HepG2 (cell line): ENCODE measurements at regions not wholly inside any gene's neighbourhood (a gene's known extent, or its start where the extent isn't known, plus 50 kb on each side); places are given as distances from the start of the nearest gene placed in this dataset.
A peak's percentile ranks its signal among the peaks of the same experiment; 100 is the strongest.

Experiments
- AGO2 ChIP-seq: fragments of 200-400 bp; formaldehyde crosslinking; optimal IDR thresholded peaks from 2 replicates; pipeline ENCODE3; 2017; ENCODE audit warnings: mild to moderate bottlenecking, low read depth, low read length, moderate library complexity
- DNMT3B ChIP-seq: conservative IDR thresholded peaks from 2 replicates; pipeline ENCODE4 v1.6.1; 2016; ENCODE audit warnings: missing biosample characterization, control low read depth
- DPF2 ChIP-seq: sonication (generic); formaldehyde crosslinking; IDR thresholded peaks from 2 replicates; pipeline ENCODE4 v1.4.0; 2020; ENCODE audit warnings: mild to moderate bottlenecking, low read depth, missing genetic modification reagents, borderline replicate concordance
- FOSL2 ChIP-seq: sonication (generic); formaldehyde crosslinking; IDR thresholded peaks from 2 replicates; pipeline ENCODE4 v1.4.0; 2020; ENCODE audit warnings: missing genetic modification reagents
- HES4 ChIP-seq: sonication (generic); formaldehyde crosslinking; IDR thresholded peaks from 2 replicates; pipeline ENCODE4 v1.9.0; 2021; ENCODE audit warnings: mild to moderate bottlenecking, missing genetic modification reagents, borderline replicate concordance
- NPAS2 ChIP-seq: sonication (generic); formaldehyde crosslinking; IDR thresholded peaks from 2 replicates; pipeline ENCODE4 v1.8.0; 2022; ENCODE audit warnings: mild to moderate bottlenecking, missing genetic modification reagents, borderline replicate concordance
- PRMT3 ChIP-seq: sonication (generic); formaldehyde crosslinking; IDR thresholded peaks from 2 replicates; pipeline ENCODE4 v1.8.1; 2022; ENCODE audit warnings: low read depth, mild to moderate bottlenecking, moderate library complexity, missing genetic modification reagents, borderline replicate concordance
- RORA ChIP-seq: sonication (generic); formaldehyde crosslinking; IDR thresholded peaks from 2 replicates; pipeline ENCODE4 v1.5.0; 2020; ENCODE audit warnings: mild to moderate bottlenecking, missing genetic modification reagents, moderate library complexity
- RXRA ChIP-seq: sonication (generic); formaldehyde crosslinking; IDR thresholded peaks from 2 replicates; pipeline ENCODE4 v1.5.1; 2020; ENCODE audit warnings: missing genetic modification reagents
- SKI ChIP-seq: fragments of 450-650 bp; IDR thresholded peaks from one replicate; pipeline ENCODE4 v1.6.1; 2018; ENCODE audit warnings: mild to moderate bottlenecking; ENCODE audit not compliant: partially characterized antibody
- ZNF432 ChIP-seq: sonication (generic); formaldehyde crosslinking; IDR thresholded peaks from 2 replicates; pipeline ENCODE4 v1.5.0; 2020; ENCODE audit warnings: missing genetic modification reagents, mild to moderate bottlenecking, borderline replicate concordance
- ZNF674 ChIP-seq: sonication (generic); formaldehyde crosslinking; IDR thresholded peaks from 2 replicates; pipeline ENCODE4 v1.5.0; 2020; ENCODE audit warnings: low read depth, mild to moderate bottlenecking, missing genetic modification reagents
- ZNF710 ChIP-seq: sonication (generic); formaldehyde crosslinking; IDR thresholded peaks from 2 replicates; pipeline ENCODE4 v1.5.0; 2020; ENCODE audit warnings: mild to moderate bottlenecking, missing genetic modification reagents, borderline replicate concordance
- ZNF775 ChIP-seq: sonication (generic); formaldehyde crosslinking; IDR thresholded peaks from 2 replicates; pipeline ENCODE4 v1.4.0; 2020; ENCODE audit warnings: missing genetic modification reagents, mild to moderate bottlenecking, moderate library complexity, borderline replicate concordance
- ZNF777 ChIP-seq: sonication (generic); formaldehyde crosslinking; IDR thresholded peaks from 2 replicates; pipeline ENCODE4 v1.4.0; 2020; ENCODE audit warnings: missing genetic modification reagents
- ZNF879 ChIP-seq: sonication (generic); formaldehyde crosslinking; IDR thresholded peaks from 2 replicates; pipeline ENCODE4 v1.8.1; 2023; ENCODE audit warnings: missing genetic modification reagents
- TF ChIP-seq, protein P1 (sequence below): sonication (generic); formaldehyde crosslinking; conservative IDR thresholded peaks from 2 replicates; pipeline ENCODE4 v1.4.0; 2020; ENCODE audit warnings: missing genetic modification reagents
- TF ChIP-seq, protein P2 (sequence below): sonication (generic); formaldehyde crosslinking; IDR thresholded peaks from 2 replicates; pipeline ENCODE4 v1.9.0; 2021; ENCODE audit warnings: mild to moderate bottlenecking, missing genetic modification reagents

DNA sequence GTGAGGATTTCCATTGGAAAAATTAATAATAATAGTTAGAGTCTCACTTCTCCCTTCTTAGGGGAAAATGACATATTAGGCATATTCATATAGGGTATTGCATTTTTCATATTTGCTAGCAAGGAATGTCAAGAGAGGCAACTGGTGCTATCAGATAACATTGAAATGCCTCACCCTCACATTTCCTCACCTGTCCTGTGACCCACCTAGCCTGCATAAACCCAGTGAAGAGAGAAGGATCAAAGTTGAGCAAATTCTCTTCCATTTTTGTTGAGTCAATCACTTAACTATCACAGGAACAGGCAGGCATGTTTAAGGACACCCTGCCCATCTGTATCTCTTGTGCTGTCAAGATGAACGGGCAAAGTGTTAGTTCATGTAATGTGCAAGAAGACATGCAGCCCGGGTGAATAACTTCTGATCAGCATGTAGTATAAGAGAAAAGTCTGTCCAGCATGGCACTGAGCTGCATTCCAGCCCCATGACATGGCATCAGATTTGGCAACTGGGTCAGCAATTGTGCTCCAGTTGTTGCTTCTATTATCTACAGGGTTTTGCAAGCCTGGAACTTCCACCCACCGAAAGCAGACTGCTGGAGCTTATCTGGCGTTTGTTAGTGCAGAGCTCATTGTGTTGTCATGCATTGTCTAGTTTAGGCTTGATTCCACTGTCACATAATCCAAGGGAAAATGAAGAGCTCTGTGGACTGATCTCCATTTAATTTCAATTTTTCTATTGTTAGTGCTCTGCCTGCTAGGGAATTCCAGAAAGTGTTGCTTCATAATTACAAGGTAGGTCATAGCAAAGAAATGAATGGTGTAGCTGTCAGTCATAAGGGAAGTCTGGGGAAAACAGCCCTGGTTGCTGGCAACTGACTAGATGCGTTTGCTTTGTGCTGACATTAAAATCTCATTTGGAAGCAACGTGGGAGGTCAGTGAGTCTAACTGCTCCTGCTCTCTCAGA, 138.4 kb upstream of the TNFAIP3 start (continued):
- TF ChIP-seq DPF2 (CRISPR knock-in tag): peak; percentile 57; the same call in 1 of the 2 replicates
- TF ChIP-seq ZNF879 (CRISPR knock-in tag): no peak
- TF ChIP-seq ZNF777 (CRISPR knock-in tag): no peak
- no peak for TF ChIP-seq AGO2
- peak; percentile 55; the same call in 1 of the 2 replicates for TF ChIP-seq RXRA (CRISPR knock-in tag)
- TF ChIP-seq PRMT3: no peak
- TF ChIP-seq, protein P1, sequence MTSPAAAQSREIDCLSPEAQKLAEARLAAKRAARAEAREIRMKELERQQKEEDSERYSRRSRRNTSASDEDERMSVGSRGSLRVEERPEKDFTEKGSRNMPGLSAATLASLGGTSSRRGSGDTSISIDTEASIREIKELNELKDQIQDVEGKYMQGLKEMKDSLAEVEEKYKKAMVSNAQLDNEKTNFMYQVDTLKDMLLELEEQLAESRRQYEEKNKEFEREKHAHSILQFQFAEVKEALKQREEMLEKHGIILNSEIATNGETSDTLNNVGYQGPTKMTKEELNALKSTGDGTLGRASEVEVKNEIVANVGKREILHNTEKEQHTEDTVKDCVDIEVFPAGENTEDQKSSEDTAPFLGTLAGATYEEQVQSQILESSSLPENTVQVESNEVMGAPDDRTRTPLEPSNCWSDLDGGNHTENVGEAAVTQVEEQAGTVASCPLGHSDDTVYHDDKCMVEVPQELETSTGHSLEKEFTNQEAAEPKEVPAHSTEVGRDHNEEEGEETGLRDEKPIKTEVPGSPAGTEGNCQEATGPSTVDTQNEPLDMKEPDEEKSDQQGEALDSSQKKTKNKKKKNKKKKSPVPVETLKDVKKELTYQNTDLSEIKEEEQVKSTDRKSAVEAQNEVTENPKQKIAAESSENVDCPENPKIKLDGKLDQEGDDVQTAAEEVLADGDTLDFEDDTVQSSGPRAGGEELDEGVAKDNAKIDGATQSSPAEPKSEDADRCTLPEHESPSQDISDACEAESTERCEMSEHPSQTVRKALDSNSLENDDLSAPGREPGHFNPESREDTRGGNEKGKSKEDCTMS (CRISPR knock-in tag): no peak
- TF ChIP-seq FOSL2 (CRISPR knock-in tag): peak; percentile 85
- no peak for TF ChIP-seq RORA (CRISPR knock-in tag)
- 0 out of 2 replicates have a peak, but pooled peaks have one; percentile 41 for TF ChIP-seq ZNF674 (CRISPR knock-in tag)
- TF ChIP-seq ZNF775 (CRISPR knock-in tag): no peak
- no peak for TF ChIP-seq ZNF432 (CRISPR knock-in tag)
- TF ChIP-seq, protein P2, sequence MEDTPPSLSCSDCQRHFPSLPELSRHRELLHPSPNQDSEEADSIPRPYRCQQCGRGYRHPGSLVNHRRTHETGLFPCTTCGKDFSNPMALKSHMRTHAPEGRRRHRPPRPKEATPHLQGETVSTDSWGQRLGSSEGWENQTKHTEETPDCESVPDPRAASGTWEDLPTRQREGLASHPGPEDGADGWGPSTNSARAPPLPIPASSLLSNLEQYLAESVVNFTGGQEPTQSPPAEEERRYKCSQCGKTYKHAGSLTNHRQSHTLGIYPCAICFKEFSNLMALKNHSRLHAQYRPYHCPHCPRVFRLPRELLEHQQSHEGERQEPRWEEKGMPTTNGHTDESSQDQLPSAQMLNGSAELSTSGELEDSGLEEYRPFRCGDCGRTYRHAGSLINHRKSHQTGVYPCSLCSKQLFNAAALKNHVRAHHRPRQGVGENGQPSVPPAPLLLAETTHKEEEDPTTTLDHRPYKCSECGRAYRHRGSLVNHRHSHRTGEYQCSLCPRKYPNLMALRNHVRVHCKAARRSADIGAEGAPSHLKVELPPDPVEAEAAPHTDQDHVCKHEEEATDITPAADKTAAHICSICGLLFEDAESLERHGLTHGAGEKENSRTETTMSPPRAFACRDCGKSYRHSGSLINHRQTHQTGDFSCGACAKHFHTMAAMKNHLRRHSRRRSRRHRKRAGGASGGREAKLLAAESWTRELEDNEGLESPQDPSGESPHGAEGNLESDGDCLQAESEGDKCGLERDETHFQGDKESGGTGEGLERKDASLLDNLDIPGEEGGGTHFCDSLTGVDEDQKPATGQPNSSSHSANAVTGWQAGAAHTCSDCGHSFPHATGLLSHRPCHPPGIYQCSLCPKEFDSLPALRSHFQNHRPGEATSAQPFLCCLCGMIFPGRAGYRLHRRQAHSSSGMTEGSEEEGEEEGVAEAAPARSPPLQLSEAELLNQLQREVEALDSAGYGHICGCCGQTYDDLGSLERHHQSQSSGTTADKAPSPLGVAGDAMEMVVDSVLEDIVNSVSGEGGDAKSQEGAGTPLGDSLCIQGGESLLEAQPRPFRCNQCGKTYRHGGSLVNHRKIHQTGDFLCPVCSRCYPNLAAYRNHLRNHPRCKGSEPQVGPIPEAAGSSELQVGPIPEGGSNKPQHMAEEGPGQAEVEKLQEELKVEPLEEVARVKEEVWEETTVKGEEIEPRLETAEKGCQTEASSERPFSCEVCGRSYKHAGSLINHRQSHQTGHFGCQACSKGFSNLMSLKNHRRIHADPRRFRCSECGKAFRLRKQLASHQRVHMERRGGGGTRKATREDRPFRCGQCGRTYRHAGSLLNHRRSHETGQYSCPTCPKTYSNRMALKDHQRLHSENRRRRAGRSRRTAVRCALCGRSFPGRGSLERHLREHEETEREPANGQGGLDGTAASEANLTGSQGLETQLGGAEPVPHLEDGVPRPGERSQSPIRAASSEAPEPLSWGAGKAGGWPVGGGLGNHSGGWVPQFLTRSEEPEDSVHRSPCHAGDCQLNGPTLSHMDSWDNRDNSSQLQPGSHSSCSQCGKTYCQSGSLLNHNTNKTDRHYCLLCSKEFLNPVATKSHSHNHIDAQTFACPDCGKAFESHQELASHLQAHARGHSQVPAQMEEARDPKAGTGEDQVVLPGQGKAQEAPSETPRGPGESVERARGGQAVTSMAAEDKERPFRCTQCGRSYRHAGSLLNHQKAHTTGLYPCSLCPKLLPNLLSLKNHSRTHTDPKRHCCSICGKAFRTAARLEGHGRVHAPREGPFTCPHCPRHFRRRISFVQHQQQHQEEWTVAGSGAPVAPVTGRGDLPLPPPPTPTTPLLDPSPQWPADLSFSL: peak; percentile 58; the same call in 1 of the 2 replicates
- TF ChIP-seq ZNF710: peak; percentile 57
- TF ChIP-seq SKI: peak; percentile 29
- TF ChIP-seq DNMT3B (CRISPR knock-in tag): 0 out of 2 replicates have a peak, but pooled peaks have one; percentile 47
- no peak for TF ChIP-seq NPAS2
- no peak for TF ChIP-seq HES4 (CRISPR knock-in tag)
